AG08396 (cell line): ENCODE measurements at regions not wholly inside any gene's neighbourhood (a gene's known extent, or its start where the extent isn't known, plus 50 kb on each side); places are given as distances from the start of the nearest gene placed in this dataset.
"Not testable (repeated sequence)": the region's sequence is repeated elsewhere in the genome, so short reads cannot be mapped to it uniquely, and the experiment has no call there.

ENCODE experiments used
- DNase-seq: peaks from one replicate; pipeline ENCODE4 v3.0.0; 2012; ENCODE audit warnings: low spot score, mixed read lengths

DNA sequence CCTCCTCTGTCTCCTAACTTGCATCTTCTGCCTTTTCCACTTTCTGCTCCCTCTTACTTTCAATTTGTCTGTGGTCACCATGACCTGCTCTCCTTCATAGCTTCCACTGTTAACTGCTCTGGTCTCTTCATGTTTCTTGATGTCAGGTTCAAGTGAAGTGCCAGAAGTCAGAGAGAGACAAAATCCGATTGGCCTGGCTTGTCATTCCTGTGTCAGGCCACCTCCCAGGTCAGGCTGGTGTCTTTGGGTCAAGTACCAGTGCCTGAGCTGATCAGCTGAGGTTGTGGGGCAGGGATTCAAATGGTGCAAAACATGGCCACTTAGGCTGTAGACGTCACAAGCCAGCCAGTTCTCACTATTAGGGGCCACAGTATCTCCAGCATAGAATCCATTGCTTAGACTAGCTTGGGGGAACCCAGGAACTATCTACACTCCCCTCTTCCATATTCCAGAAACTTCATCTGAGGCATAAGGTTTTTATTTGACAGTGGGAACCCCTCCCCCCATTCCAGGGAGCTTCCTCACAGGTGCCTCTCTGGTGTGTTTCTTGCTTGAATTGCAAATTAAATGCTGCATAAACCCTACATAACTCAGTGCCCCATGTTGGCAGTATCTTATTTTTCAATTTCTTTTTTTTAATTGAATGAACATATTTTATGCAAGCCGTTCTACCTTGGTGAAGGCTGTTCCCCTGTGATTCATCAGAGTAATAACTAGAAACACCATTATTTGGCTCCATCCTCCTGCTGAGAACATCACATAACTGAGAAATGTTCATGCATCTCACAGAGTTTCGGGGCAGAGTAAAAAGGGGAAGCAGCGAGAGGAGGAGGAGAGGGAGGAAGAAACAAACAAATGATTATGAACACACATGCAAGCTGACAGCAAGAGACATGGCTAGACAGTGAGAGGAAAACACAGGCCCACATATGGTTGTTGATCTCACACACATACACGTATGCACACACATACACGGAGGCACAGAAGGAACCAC, 175.8 kb downstream of the TLE3 start:
- DNase-seq, result no peak

DNA sequence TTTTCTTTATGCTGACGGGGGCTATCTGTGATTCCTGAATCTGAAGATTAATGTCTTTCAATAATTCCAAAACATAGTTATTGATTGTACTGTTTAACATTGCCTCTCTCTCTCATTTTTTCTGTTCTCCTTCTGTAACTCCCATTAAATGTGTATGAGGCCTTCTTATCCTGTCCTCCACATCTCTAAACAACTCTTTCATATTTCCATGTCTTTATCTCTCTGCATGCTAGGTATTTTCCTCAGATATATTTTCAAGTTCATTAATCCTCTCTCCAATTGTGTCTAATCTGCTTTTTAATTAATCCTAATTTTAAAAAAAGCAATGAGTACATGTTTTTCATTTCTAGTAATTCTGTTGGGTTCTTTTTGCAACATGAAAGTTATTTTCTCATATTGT, 173.2 kb downstream of the TLE3 start:
- no peak for DNase-seq

DNA sequence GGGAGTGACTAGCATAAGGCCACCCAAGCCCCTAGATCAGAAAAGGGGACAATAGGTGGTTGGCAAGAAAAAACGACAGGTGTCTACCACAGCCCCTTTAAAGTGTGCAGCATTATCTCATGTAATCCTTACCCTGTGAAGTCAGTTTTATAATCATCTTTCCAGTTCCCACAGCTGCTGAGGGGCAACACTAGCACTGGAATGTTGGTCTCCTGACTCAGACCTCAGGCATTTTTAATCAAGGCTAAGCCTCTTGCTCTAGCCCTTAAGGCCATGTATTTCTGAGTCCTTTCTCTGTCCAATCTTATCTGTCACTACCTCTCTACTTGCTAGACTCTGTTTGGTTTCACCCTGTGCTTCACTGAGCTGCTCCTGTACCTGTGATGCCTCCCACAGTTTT, 171.7 kb downstream of the TLE3 start:
- DNase-seq, result no peak

DNA sequence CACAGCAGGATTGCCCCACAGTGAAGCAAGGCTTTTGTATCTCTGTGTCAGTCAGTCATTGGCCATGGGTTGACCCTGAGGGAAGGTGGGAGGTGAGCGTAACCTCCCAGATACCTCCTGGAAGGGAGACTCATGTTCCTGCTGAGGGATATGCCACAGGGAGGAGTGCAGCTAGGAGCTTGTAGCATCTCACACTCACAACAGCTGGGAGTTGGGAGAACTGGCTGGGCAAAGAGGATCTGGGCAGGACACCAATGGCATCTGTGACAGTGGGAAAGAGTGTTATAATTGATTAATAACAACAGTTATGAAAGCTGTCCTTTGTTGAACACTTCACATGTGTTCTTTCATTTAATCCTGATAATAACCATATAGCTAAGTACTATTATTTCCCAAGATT, 171.0 kb downstream of the TLE3 start:
- no peak for DNase-seq

DNA sequence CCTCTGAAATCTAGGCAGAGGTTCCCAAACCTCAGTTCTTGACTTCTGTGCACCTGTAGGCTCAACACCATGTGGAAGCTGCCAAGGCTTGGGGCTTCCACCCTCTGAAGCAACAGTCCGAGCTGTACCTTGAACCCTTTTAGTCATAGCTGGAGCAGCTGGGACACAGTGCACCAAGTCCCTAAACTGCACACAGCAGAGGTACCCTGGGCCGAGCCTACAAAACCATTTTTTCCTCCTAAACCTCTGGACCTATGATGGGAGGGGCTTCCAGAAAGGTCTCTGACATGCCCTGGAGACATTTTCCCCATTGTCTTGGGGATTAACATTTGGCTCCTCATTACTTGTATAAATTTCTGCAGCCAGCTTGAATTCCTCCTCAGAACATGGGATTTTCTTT, 168.8 kb downstream of the TLE3 start:
- DNase-seq, result not testable (repeated sequence)

DNA sequence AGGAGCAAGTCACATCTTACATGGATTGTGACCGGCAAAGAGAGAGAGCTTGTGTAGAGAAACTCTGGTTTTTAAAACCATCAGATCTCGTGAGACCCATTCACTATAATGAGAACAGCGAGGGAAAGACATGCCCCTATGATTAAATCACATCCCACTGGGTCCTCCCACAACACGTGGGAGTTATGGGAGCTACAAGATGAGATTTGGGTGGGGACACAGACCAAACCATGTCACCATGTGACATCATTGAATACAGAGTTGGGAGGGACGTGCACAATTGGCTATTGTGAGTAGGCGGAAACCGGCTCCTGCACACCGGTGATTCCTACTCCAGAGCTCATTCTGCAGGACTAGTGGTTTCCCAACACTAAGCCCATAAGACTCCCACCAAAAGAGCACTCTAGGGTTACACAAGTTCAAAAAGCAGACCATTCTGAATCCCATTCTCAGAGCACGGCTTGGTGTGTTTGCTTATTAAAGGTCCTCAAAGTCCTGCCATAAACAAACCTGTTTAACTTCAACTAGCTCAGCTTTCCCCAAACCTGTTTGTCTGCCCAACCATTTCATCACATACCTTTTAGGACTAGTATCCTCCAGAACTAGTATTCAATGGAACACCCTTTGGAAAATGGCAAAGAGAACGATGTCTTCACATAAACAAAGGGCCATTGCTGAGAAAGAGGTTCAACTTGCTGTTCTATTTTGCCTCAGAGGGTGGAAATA, 167.6 kb downstream of the TLE3 start:
- no peak for DNase-seq

DNA sequence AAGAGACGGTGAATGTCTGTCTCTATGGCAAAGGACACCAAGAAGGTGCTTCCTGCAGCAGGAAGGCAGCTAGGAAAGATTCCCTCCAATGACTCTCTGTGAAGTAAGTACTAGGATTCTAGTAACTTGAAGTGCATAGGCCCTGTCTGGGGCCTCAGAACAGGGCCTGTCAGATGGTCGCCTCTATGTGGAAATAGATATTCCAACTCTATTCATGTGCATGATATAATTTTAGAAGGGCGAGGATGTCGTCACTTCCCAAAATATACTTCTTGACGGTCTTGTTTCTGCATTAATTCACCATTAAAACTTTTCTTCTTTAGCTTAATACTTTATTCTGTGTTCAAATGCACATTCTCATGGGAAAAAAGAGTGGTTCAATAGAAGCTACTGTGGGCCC, 167.0 kb downstream of the TLE3 start:
- DNase-seq, result no peak

DNA sequence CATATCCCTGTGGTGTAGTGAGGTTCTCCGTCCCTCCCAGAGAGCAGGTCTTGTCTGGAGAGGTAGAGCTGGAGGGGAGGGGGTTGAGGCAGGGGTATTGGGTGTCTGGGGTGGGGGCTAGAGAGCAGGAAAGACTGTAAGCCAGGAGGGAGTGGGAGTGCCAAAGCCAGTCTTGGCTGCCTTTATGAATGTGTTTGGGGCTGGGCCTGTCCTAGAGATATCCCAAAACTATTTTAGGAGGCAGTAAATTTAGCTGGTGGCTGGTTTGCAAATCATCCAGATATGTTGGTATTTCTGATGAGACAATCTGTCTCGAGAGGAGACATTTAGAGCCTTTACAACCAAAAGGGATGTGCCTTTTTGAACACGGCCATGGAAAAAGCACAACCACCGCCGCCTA, 166.6 kb downstream of the TLE3 start:
- no peak for DNase-seq

DNA sequence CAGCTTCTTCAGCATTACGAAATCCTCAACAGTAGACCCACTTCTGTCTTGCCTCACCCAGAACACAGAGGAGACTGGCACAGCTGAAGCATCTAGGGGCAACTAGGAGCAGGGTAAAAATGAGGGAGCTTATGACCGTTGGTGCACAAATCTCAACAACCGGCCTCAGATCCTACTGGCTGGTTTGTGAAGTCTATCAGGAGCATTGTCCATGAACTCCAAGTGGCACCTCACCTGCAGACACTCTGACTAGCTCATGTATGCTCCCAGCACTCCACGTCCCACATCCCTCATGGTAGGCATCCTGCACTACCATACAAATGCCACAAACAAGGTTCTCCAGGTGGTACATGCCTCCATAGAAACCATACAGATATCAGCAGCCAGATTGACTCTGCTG, 163.1 kb downstream of the TLE3 start:
- DNase-seq, result no peak

DNA sequence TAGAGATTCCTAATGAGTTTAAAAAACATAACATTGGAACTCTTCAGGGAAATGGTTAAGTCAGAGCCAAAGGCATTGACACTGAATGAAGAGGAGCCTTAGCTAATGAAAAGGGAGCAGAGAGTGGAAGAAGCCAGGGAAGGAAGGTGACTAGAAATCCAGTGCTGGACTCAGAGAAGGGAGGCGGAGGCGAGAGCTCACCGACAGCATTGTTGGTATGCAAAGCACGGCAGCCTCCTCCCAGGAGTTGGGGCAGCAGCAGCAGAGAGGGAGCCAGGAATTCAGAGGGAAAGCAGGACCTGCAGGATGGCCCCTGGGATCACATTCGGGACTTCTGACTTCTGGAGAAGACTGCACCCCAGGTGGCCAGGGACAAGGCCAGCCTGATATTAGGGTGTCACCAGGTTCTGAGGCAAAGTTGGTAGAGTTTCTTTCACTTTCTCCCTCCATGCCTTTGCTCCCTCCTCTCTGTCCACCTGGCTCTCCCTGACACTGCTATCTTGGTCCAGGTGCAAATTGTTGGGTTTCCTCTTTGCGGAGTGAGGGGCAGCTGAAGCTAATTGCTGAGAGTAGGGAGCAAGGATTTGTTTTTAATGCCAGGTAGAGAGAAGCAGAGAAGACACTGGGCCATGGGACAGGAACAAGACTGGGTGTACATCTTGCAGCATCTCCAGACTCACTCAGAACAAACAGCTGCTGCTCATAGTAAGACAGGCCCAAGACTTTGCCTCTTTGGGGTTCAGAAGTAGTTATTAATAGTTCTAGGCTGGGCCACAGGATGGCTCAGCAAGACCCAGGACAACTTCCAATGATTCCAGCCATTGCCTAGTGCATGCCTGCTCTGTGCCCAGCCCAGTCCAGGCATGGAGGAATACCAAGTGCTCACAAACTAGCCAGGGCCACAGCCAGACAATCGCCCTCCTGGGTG, 157.9 kb downstream of the TLE3 start:
- no peak for DNase-seq

DNA sequence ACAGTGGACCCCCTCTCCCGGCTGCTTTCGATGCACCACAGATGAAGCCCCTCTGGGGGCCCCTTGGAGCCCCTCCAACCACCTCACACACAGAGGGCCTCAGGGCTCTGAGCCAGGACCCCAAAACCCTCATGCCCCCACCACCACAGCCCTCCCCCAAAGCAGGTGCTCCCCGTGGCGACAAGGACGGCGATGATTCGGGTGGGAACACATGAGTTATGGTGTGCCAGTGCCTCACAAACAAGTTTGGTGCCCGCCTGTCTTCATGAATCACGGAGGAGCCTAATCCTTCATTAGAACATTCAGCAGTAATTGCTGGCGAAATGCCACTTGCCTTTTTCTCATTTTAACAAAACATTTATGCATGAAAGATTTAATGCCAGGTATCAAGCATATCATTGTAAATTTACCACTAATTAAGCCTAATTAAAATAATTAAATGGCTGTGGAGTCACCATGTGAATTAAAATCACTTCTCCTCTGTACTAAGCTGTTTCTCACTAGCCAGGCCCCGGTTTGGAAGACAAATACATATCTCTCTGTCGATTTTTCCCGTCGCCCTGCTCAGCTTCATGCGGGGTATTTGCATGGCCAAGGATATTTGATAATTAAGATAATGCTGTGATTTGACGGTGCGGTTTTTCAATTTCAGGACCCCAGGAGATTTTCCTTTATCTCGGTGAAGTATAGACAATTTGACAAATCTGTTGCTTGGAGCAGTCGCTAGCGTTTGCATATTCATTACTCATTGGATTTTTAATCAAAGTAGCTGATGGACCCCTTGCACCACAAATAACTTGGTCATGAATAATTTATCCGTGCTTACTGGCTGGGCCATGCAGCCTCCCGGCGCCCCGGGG, 157.0 kb downstream of the TLE3 start:
- DNase-seq, result no peak

DNA sequence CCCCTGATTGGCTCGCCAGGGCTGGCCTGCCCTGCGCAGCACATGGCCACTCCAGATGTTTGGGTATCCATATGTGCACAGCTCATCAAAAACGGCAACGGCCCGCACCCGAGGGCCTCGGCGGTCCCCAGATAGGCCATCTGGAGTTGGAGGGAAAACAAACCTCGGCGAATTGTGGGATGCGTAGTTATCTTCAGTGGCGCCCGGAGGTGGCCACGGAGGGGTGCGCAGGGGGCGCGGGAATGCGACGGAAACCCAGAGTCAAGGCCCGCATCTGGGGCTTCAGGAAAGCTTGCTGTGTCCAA, 156.5 kb downstream of the TLE3 start:
- DNase-seq, result no peak

DNA sequence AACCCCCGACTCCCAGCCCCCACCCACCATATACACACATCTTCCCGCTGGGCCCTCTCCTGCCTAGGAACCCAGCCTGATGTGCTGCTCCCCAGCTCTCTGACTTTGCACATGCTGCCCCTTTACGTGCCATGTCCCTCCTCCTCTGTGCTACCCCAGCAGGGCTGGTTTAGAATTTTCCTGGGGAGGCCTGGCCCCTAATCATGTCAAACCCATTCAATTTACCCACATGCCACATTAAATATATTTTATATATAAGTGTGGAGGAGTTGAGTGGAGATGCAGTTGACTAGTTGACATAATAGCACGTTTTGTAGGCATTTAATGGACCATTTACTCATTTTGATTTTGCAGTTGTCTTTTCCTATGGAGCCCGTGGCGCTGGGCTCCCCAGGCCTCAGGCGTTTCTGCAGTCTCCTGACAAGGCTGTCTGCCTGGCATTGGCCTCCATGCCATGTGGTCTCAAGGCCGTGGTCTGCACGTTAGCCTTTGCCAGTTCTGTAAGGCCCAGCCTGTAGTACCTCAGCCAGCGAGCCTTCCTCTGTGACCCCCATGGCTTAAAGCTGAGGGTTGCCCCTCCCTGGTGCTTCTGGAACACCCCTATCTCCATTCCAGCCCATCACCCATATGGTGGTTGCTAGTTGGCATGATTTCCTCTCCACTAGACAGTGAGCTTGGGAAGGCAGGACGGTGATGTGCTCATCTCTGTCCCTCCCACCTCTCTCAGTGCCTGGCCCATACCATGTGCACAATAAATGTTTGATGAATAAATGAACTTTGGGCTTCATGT, 155.8 kb downstream of the TLE3 start:
- DNase-seq, result no peak

DNA sequence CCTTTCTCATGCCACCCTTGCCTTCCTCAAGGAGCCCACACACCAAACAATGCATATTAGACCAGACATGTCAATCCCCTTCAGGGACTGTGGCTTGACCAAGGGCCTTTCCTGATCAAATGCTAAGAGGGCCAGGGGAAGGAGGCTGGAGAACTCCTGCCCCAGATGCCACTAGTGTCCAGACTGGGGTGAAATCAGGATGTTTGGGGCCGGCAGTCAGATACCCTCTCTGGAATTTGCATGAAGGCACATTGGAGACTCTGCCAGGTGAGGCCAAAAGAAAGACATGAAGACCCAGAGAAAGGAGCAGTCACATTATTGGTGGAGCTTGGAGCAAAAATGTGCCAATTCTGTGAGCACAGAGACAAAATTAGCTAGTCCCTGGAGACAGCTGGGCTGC, 154.1 kb downstream of the TLE3 start:
- DNase-seq, result no peak

DNA sequence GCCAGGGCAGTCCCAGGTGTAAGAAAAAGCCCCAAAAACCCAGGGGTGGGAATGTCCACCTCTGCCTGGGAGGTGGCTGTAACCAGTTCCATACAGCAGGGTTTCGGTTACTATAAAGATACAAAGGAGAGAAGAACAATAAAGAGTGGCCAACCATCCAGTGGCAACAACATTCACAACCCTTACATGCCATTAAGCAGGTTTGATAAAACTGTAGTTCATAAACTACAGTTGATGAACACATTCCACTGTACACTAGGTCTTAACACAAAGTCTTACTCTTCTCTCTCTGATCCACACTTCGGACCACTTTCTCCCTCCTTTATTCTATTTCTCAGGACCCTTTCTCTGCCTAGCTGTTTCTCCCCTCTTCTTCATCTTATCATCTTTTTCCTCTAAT, 152.0 kb downstream of the TLE3 start:
- DNase-seq, result no peak

DNA sequence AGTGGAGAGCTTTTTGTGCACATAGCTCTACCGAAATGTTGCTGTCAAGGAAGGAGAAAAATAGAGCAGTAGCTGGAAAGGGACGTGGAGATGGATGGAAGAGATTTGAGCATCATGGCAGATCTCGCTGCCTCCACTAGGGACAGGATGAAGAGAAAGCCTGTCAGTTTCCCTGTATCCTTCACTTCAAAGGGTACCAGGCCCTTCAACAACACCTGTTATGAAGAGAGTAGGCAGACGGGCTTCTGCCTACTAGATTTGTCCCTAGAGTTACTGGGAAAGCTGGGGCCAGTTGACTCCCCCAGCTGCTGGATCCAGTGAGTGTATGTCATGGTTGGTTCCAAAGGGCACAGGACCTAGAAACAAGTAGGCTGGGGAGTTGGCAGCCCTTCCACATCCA, 150.8 kb downstream of the TLE3 start:
- no peak for DNase-seq

DNA sequence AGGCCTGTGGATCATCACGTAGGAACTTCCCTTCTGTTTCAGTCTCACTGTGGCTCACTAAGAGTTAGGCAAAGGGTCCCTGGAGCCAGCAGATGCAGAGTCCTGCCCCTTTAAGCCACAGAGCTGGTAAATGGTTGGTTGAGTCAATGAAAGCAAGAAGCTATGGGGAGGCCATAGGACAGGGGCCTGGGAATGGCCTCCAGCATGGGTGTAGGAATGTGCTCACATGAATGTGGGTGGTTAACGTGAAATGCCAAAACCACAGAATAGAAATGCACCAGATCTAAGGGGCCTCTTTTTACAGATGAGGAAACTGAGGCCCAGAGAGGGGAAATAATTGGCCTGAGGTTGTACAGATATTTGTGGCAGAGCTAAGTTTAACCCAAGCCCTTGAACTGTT, 150.3 kb downstream of the TLE3 start:
- DNase-seq, result no peak

DNA sequence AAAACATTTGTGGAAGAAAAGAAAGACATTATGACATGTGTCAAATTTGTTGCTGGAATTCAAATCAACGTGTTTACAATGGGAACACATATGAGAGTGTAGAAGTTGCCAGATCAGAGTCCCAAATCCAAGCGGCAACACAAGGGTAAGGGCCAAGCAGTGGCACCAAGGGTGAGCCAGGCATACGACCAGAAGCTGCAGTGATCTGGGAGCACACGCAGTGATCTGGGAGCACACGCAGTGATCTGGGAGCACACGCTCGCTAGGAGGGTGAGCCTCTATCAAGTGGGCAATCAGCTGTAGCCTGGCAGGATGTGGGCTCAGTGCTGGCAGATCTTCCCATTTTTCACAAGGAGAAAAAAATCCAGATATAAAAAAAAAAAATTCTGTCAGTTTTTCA, 148.2 kb downstream of the TLE3 start:
- no peak for DNase-seq

DNA sequence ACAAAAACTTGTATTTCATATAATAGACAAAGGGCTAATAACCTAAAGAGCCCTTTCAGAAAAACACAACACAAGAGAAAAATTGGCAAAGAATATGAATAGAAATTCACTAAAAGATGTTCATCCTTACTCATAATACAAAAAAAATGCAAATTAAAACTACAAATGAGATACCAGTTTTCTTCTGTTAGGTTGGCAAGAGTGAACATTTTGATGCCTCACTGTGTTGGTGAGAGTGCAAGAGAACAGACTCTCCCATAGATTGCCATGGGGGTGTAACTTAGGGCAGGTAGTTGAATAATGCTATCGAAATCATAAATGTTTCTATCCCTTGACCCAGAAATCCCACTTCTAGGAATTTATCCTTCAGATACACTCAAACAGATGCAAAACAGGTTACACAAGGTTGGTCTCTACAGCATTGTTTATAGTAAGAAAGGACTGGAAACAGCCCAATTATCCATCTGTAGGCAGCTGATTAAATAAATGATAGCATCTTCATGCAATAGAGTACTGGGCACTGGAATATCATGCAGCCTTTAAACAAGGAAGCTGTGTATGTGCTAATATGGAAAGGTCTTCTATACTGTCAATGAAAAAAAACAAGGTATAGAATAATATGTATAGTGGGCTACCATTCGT, 146.3 kb downstream of the TLE3 start:
- no peak for DNase-seq

DNA sequence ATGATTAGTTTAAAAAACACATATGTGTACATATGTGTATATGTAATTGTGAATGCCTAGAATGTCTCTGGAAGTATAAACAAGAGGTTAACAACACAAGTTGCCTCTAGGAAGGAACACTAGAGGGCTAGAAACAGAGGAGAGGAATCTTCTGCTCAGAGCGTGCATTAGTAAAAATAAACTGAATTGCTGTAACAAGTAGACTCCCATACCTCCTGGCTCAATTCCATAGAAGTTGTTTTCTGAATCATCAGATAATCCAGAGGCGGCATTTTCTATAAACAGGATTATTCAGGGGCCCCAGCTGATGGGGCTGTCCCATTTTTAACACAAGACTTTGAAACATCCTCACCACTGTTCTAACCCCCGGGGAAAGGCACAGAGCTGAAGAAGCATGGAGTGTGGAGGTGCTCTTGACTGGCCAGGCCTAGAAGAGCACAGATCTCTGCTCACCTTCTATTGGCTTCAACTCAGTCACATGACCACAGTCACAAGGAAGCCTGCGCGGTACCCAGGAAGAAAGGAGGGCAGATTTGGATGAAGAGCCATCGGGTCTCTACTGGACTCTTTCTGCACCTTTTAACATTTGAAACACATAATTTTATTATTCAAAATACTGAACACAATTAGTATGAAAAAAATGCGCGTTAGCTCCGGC, 145.7 kb downstream of the TLE3 start:
- no peak for DNase-seq
